K562 (cell line): ENCODE measurements at regions not wholly inside any gene's neighbourhood (a gene's known extent, or its start where the extent isn't known, plus 50 kb on each side); places are given as distances from the start of the nearest gene placed in this dataset.

Source experiments
- ATAC-seq: fragments of 200-7000 bp; cut with Tn5 transposase; 3 replicates; pipeline ENCODE4 v1.9.1; 2020; ENCODE audit warnings: moderate library complexity
- BruUV-seq: library from RNA; stranded (reverse); fragments of 400-500 nt; replicated peaks from 2 replicates; lab custom pipeline; 2021; lab: Mats Ljungman, UMichigan
- CTCF ChIA-PET: fragments of 300-600 bp; formaldehyde crosslinking; extraction: SDS; loops from one replicate; lab custom pipeline; 2021; ENCODE audit warnings: low intra/inter-chr PET ratio; lab: Yijun Ruan, JAX
- POLR2A ChIA-PET: fragments of 300-600, 350-650 bp; sonication (Branson Sonifier 250); formaldehyde crosslinking; extraction: SDS; loops from one replicate; lab custom pipeline; 2021; ENCODE audit warnings: antibody characterized with exemption, inconsistent platforms; lab: Yijun Ruan, JAX
- DNase-seq, 4 experiments: peaks; one replicate each; pipeline versions ENCODE4 v3.0.0 to v3.0.0-alpha.2; 2011 to 2018; ENCODE audit warnings: low spot score in 3 of 4, mixed read lengths in 3 of 4; ENCODE audit errors: extremely low read depth in 1 of 4
- FAIRE-seq: peaks from 2 replicates; lab custom pipeline; 2011; peaks lifted over from hg19 to GRCh38; lab: Jason Lieb, UNC
- H2AFZ ChIP-seq: 2 replicates; pipeline ENCODE4 v1.6.0; 2011; ENCODE audit warnings: low read depth, low read length, control low read depth, inconsistent platforms
- H3K27ac ChIP-seq: fragments of 200-600 bp; 3 replicates; pipeline ENCODE4 v1.8.0; 2011; ENCODE audit warnings: low read depth, mild to moderate bottlenecking, control low read depth, inconsistent platforms, low read length, moderate library complexity, mixed read lengths; ENCODE audit errors: extremely low read depth
- H3K27me3 ChIP-seq, 2 experiments: fragments of 300-600 bp in 1 of 2; 2 replicates in 1 of 2; 3 replicates in 1 of 2; pipeline versions ENCODE4 v1.6.0 to v1.8.0; 2011; ENCODE audit warnings: inconsistent platforms in 2 of 2, low read length in 2 of 2, mild to moderate bottlenecking in 1 of 2, mixed read lengths in 1 of 2, moderate library complexity in 1 of 2; ENCODE audit not compliant: control insufficient read depth in 2 of 2, insufficient read depth in 2 of 2
- H3K36me3 ChIP-seq: fragments of 300-600 bp; 3 replicates; pipeline ENCODE4 v1.8.0; 2011; ENCODE audit warnings: mild to moderate bottlenecking, low read length, inconsistent platforms; ENCODE audit not compliant: control insufficient read depth, insufficient read depth
- H3K4me1 ChIP-seq, 2 experiments: fragments of 200-600 bp in 1 of 2; replicated peaks in 1 of 2; 2 replicates in 1 of 2; 3 replicates in 1 of 2; pipeline versions ENCODE4 v1.5.1 to v1.8.0; 2011; ENCODE audit warnings: inconsistent platforms in 2 of 2, low read length in 2 of 2, mild to moderate bottlenecking in 1 of 2, mixed read lengths in 1 of 2, moderate library complexity in 1 of 2; ENCODE audit not compliant: control insufficient read depth in 2 of 2, insufficient read depth in 2 of 2
- H3K4me2 ChIP-seq: 2 replicates; pipeline ENCODE4 v1.6.1; 2011; ENCODE audit warnings: low read length, control low read depth, inconsistent platforms, mixed read lengths; ENCODE audit not compliant: insufficient read depth
- H3K4me3 ChIP-seq: fragments of 200-600 bp; sonication (generic), shearing (Covaris generic); 2 replicates; pipeline ENCODE4 v1.5.1; 2016; ENCODE audit warnings: control low read depth, inconsistent platforms
- H3K79me2 ChIP-seq: fragments of 200-600 bp; 3 replicates; pipeline ENCODE4 v1.8.0; 2011; ENCODE audit warnings: low read length, inconsistent platforms; ENCODE audit not compliant: control insufficient read depth, insufficient read depth
- H3K9ac ChIP-seq, 2 experiments: 2 replicates each; pipeline versions ENCODE4 v1.6.0 to v1.6.1; 2011; ENCODE audit warnings: low read depth in 2 of 2, low read length in 2 of 2, control low read depth in 1 of 2, inconsistent platforms in 1 of 2, mild to moderate bottlenecking in 1 of 2, mixed read lengths in 1 of 2; ENCODE audit not compliant: insufficient read depth in 1 of 2
- H3K9me1 ChIP-seq: one replicate; pipeline ENCODE4 v1.6.0; 2011; ENCODE audit warnings: inconsistent platforms, mild to moderate bottlenecking, low read length, moderate library complexity; ENCODE audit not compliant: control insufficient read depth, insufficient read depth
- H3K9me3 ChIP-seq: replicated peaks from 2 replicates; pipeline ENCODE4 v1.5.1; 2011; ENCODE audit warnings: low read depth, low read length, inconsistent platforms; ENCODE audit not compliant: control insufficient read depth, insufficient read depth
- H4K20me1 ChIP-seq: replicated peaks from 2 replicates; pipeline ENCODE4 v1.6.1; 2011; ENCODE audit warnings: low read length, inconsistent platforms, mixed read lengths; ENCODE audit not compliant: control insufficient read depth, insufficient read depth
- CUX1 ChIP-seq: fragments of 200-800 bp; sonication (Bioruptor generic); IDR thresholded peaks from 2 replicates; pipeline ENCODE4 v1.6.1; 2016; ENCODE audit warnings: missing genetic modification characterization, missing compliant biosample characterization
- FOXA3 ChIP-seq, 2 experiments: fragments of 450-650 bp in 1 of 2; sonication (generic) in 1 of 2; formaldehyde crosslinking; IDR thresholded peaks in 1 of 2; conservative IDR thresholded peaks in 1 of 2; 2 replicates each; pipeline versions ENCODE4 v1.4.0 to v1.8.0; 2020 to 2022; ENCODE audit warnings: mild to moderate bottlenecking in 2 of 2, missing genetic modification reagents in 1 of 2
- GABPB1 ChIP-seq: sonication (generic); formaldehyde crosslinking; IDR thresholded peaks from 2 replicates; pipeline ENCODE4 v1.8.0; 2022; ENCODE audit warnings: mild to moderate bottlenecking, missing genetic modification reagents
- IRF9 ChIP-seq: fragments of 450-650 bp; IDR thresholded peaks from 2 replicates; pipeline ENCODE4 v1.6.1; 2016; ENCODE audit warnings: missing biosample characterization, missing genetic modification characterization
- NR4A1 ChIP-seq, 2 experiments: fragments of 250-450 bp in 1 of 2; fragments of 450-650 bp in 1 of 2; sonication (Bioruptor Pico) in 1 of 2; IDR thresholded peaks; 2 replicates each; pipeline versions ENCODE4 v1.4.0 to v1.6.1; 2016 to 2020; ENCODE audit warnings: mild to moderate bottlenecking in 2 of 2, missing compliant biosample characterization in 1 of 2, missing genetic modification characterization in 1 of 2, moderate library complexity in 1 of 2
- TFE3 ChIP-seq: fragments of 450-650 bp; formaldehyde crosslinking; IDR thresholded peaks from 2 replicates; pipeline ENCODE4 v1.4.0; 2020; ENCODE audit warnings: mild to moderate bottlenecking, mixed read lengths
- ZNF253 ChIP-seq: fragments of 250-450 bp; sonication (Bioruptor Pico); conservative IDR thresholded peaks from 2 replicates; pipeline ENCODE4 v1.6.1; 2021; ENCODE audit warnings: mild to moderate bottlenecking
- WGBS: fragments of 100-300 bp; shearing (Covaris generic); methylation state at CpG from one replicate; pipeline ENCODE4 v1.1.6; 2016; ENCODE audit warnings: low coverage, mixed read lengths; ENCODE audit not compliant: insufficient coverage; ENCODE audit errors: missing lambda C conversion rate; 5-methylcytosine and 5-hydroxymethylcytosine counted together
- in situ Hi-C: fragments of 300-500 bp; cut with MboI; formaldehyde crosslinking; loops from 4 replicates; pipeline ENCODE4 v1.15.0; 2018; ENCODE audit warnings: inconsistent platforms, mixed read lengths
- intact Hi-C: fragments of 100-400 bp; cut with micrococcal nuclease; formaldehyde crosslinking; loops from 2 replicates; pipeline ENCODE4 v1.14.2; 2022

GRCh38 chr6:97815301-97815812, 532.3 kb upstream of the MMS22L start:
- H3K4me3 ChIP-seq = no peak overlapping the region
- H3K79me2 ChIP-seq = no peaks in the 10 kb centered on the region
- H3K27ac ChIP-seq = no peak overlapping the region
- H3K9ac ChIP-seq = no peak overlapping the region
- H3K36me3 ChIP-seq = no peaks in the 10 kb centered on the region
- FAIRE-seq = no peak
- H3K27me3 ChIP-seq = no peaks in the 10 kb centered on the region
- H3K9me1 ChIP-seq = no peaks in the 10 kb centered on the region
- H2AFZ ChIP-seq = no peak overlapping the region
- no peaks in the 10 kb centered on the region for H3K4me1 ChIP-seq
- CTCF ChIA-PET = no interaction called here
- DNase-seq = no peak
- H3K9me3 ChIP-seq = no peaks in the 10 kb centered on the region
- ATAC-seq = no peak
- no peak overlapping the region for H3K4me2 ChIP-seq
- no TSS peak for BruUV-seq
- H4K20me1 ChIP-seq = no peaks in the 10 kb centered on the region
- TF ChIP-seq TFE3 = no peak
- no peak for TF ChIP-seq IRF9 (tag)
- POLR2A ChIA-PET = no interaction called here
- in situ Hi-C loops = no loop called here
- intact Hi-C loops = no loop called here
- 0% methylated on average over 2 of the region's 2 CpGs for WGBS

- ChIA-PET POLR2A (no interaction called here), CTCF (no interaction called here)
- H3K27me3 ChIP-seq = no peaks in the 10 kb centered on the region
- H3K4me1 ChIP-seq = no peaks in the 10 kb centered on the region
- FAIRE-seq (no peak), ATAC-seq (no peak), DNase-seq (no peak)
- H2AFZ ChIP-seq = no peak overlapping the region
- no peak overlapping the region for H3K27ac ChIP-seq
- no peak overlapping the region for H3K9ac ChIP-seq
- no peaks in the 10 kb centered on the region for H3K79me2 ChIP-seq
- H3K4me2 ChIP-seq = no peak overlapping the region
- H3K36me3 ChIP-seq = no peaks in the 10 kb centered on the region
- H4K20me1 ChIP-seq = no peaks in the 10 kb centered on the region
- in situ Hi-C loops = no loop called here
- no TSS peak for BruUV-seq
- no peak overlapping the region for H3K4me3 ChIP-seq
- intact Hi-C loops = no loop called here
- no peaks in the 10 kb centered on the region for H3K9me3 ChIP-seq
- H3K9me1 ChIP-seq = no peaks in the 10 kb centered on the region
- WGBS = 0% methylated on average over 1 of the region's 2 CpGs
- TF ChIP-seq CUX1 (CRISPR knock-in tag) (no peak), ZNF253 (CRISPR knock-in tag) (no peak), GABPB1 (CRISPR knock-in tag) (no peak), FOXA3 (CRISPR knock-in tag; conservative IDR thresholded peaks at IDR 0.05 in 1 of 2, IDR thresholded peaks at IDR 0.05 in 1 of 2) (no peak), NR4A1 (CRISPR knock-in tag; IDR thresholded peaks at IDR 0.05) (no peak), NR4A1 (tag; IDR thresholded peaks at IDR 0.05) (no peak)
Observed at GRCh38 chr6:97816526-97816925, 533.5 kb upstream of the MMS22L start.
